CD4-positive, alpha-beta T cell treated with Interleukin-17A for 4 hours (primary cell): ENCODE measurements at regions not wholly inside any gene's neighbourhood (a gene's known extent, or its start where the extent isn't known, plus 50 kb on each side); places are given as distances from the start of the nearest gene placed in this dataset.

ENCODE experiments used
- DNase-seq: peaks from one replicate; pipeline ENCODE4 v3.0.0-alpha.2; 2020; ENCODE audit warnings: mixed read lengths

DNA sequence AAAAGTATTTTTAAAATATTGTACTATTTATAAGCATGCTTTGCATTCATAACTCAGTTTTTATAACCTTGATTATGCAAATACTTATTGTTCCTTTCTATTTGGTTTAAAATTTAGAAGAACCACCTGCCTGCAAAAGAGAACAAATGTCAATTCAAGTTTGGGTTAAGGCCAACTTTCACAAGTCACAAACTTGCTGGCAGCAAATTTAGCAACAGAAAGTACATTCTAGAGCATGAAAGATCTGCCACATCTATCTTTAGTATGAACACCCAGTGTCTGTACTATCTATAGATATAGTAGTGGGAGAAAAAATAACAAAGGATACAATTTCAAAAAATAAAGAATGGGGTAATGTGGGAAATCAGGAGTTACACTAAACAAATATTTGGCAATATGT lies 1014.2 kb downstream of the C4orf33 start:
- DNase-seq = no peak

DNA sequence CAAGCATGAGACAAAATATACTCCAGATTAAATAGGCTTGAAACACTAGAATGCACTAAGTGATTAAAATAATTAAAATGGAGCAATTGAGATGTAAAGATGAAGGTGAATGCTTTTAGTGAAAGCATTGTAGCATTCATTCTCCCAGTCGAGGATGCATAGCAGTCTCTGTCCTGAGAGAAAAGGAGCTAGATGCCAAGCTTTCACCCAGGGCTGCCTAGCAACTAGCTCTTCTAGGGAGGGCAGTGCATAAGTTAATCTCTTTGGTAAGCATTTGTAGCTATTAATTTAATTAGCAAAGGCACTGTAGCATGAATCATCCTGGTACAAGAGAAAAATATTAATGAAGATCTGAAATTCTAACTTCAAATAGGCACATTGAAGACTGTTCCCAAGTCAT lies 1014.8 kb downstream of the C4orf33 start:
- DNase-seq = no peak

DNA sequence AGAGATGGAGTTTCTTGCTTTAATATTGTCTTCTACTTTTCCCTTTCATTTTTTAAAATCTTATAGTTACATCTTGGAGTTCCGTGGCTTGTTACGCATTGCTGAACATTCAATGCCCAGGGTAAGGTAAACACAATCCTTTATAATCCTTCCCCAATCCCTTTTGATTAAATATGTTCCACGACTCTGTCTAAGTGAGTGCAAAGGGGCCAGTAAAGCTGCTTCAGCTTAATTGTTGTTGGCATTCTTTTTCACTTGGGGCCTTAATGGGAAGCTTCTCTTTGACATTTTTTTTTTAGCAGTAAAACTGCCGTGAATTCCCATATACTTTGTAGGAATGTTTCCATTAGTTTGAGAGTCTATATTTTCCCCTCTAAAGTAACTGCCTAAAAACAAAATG lies 1028.1 kb downstream of the C4orf33 start:
- DNase-seq = no peak

DNA sequence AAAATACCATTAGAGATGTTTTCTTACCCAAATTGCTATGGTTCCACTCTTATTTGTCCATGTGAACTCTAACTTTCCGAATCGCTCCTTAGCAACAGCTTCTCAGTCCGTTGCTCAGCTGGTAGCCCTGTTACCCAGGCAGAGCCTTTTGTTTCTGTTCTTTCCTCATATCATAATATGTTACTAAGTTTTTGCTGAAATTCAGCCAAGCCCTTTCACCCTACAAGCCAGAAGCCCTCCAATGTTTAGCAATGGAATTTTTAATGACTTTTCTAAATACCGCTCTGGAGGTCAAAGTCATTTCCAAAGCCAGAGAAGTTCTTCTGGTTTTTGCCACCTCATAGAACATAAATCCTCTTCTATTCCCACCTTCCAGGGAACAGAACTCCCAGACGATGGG lies 1029.5 kb downstream of the C4orf33 start:
- no peak for DNase-seq

DNA sequence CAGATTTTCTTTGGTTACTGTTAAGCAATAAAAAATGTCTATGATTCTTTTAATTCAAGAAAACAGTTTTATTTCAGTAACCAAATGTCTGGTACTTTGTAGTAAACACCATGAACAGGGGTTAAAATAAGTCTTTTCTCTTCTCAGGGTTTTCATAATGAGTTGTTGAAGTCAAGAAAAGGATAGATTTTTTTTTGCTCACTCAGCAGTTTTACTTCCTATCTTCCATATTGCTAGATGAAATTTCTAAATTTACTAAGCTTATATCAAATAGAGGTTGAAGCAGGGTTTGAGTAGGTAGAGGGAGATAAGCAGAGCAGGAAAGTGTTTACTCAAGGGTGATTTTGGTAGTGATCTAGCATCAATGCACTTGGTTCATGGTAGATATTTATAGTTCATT lies 1031.3 kb downstream of the C4orf33 start:
- no peak for DNase-seq

DNA sequence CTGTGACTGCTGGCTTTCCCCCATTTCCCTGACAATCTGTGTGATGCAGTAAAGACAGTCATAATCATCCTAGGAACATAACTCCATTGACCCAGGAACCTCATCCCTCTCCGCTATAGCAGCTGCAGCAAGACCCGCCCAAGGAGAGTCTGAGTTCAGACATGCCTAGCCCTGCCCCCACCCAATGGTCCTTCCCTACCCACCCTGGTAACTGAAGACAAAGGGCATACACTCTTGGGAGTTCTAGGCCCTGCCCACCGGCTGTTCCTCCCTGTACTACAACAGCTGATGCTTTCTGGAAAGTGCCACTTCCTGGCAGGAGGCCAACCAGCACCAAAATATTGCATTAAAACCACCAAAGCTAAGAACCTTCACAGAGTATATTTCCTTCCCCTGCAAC lies 1035.6 kb downstream of the C4orf33 start:
- DNase-seq = no peak

DNA sequence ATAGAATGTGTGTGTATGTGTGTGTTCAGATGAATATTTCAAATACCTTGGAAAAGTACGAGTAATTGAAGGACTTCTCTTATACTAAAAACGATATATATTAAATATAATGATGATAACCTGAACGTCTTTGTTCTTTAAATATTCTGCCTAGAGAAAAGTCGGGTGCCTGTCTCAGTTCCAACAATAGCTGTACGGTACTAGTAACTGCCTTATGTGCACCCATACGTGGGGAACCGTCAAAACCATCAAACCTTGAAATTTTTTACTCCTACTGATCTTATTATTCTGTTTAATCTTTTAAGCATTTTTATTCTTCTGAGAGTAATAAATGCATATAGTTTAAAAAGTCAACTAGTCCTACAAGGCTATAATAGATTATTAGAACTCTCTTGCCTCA lies 1045.7 kb downstream of the C4orf33 start:
- DNase-seq = no peak

DNA sequence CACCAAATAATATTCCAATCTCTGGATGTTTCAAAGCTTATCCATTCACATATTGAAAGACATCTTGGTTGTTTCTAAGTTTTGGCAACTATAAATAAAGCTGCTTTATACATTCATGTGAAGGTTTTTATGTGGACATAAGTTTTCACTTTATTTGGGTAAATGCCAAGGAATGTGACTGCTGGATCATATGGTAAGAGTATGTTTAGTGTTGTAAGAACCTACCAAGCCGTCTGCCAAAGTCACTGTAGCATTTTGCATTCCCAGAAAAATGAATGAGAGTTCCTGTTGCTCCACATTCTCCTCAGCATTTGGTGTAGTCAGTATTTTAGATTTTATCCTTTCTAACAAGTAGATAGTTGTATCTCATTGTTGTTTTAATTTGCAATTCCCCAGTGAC lies 1047.7 kb downstream of the C4orf33 start:
- DNase-seq = no peak

DNA sequence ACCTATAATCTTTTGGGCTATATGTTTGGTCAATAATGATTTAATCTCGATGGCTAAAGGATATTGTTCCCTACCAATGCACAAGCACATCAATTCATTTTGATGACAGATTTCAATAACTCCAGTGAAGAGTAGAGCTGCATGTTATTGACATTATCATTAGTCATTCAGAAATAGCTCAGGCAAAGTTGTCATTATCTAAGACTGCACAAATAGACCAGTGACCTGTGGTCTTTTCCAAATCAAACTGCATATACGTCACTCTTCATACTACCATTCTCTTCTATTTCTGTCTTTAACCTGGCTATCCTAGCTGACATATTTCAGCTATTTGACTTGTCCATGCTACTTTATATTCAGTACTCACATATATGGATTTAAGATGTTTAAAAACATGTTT lies 1050.8 kb downstream of the C4orf33 start:
- no peak for DNase-seq

DNA sequence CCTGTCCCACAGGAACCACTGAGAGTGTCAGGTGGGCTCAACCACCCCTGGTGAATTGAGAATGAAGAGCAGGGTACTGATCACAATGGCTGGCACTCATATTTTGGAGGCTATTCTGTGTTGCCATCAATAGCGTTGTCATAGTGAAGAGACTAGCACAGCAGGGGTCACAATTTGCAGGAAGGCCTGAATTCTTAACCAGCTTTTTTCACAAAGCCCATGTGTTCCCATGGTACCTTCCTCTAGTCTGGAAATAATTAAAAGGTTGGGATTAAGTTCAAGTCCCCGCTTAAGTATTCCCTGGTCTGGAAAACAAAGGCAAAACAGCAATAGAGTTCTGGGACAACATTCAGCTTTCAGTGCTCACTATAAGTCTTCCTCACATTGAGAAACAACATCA lies 1051.7 kb downstream of the C4orf33 start:
- no peak for DNase-seq

DNA sequence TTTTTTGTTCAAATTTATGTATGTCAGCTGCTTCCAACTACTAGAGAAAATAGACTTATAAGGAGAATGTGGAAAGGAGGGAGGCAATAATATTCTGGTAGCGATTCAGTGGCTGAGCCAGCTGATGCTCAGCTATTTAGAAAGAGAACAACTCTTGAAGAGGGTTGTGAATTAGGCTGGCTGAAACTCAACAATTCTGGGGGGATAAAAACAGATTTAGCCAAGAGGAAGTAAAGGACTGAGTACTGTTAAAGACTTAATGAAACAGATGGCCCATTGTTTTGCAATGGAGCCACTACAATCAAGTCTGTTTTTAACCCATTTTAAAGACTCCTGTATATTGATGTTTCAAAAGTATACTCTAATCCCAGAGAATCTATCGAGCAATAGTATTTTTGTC lies 1058.9 kb downstream of the C4orf33 start:
- no peak for DNase-seq

DNA sequence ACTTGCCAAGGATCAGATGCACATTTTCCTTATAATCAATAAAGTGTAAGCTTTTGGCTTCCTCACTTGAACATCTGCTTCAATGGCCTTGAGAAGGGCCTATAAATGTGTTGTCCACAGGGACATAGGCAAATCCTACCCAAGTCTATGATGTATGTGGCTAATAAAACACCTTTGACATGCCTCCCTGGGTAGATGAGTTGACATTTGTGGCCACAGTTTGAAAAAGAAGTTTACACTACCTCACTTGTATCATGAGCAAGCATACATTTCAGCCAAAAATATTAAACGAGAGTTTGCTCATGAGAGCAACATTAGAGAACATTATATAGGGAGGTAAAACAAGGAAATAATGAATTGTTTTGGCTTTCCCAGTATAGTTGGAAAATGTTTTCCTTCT lies 1067.7 kb downstream of the C4orf33 start:
- no peak for DNase-seq

DNA sequence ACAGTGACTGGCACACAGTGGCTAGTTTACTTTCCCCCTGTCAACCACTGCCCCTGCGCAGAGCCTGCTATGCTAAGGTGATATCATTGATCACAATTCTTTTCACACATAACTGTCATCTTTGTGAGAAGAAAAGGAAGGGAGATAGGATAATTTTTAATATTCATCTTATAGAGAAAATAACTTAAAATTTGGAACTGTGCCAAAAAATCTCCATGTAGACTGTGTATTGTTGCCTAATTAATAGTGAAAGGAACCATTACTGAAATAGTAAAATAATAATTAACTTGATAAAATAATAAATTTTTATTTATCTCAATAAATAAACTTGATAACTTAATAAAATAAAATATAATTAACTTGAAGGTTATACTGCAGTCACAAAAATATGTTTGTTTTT lies 1069.4 kb downstream of the C4orf33 start:
- DNase-seq = no peak

DNA sequence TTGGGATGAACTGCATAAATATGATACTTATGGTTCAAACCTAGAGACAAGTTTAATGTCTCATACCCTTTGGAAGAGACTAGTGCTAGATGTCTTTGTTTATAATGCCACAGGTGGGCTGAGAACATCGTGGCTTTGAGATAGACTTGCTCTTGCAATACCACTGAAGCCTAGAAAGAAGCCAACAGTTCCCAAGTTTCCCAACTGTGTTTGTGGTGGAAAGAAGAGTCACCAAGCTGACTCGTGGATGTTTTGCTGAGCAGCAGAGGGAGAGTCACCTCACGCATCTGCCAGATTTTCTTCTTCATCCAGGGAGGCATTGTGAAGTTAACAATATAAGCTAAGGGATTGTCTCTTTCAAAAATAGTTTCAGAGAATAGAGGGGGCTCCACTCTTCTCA lies 1076.2 kb downstream of the C4orf33 start:
- no peak for DNase-seq

DNA sequence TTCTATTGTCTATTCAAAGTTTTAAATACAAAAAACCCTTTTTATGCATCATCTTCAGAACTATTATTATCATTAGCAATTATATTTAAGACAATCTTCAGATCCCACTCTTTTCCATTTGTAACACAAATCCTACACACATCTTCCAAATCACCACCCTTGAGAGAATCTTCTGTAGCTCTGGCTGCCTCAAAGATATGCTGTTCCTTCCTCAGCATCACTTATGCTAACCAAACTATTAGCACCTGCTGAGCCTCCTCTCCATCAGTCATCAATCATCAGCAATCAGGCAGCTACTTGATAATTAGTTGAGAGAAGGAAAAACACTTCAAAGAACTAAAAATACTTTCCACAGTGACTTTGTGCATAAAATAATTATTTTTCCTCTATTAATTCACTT lies 1082.2 kb downstream of the C4orf33 start:
- no peak for DNase-seq

DNA sequence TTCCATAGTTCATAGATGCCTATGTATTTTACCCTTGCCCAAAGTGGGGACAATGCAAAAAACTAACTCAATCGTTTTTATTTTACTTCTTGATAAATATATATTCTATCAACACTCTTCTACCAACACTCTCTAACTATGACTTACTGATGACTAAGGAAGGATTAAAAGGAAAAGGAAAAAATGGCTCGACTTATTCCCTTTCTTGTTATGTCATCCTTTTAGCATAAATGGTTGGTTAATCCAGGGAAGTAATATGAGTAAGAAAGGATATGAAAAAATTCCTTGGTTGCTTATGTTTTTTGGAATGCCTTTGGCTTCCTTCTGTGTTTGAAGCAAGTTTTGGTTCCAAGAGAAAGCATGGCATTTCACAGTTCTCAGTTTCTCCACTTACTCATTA lies 1087.1 kb downstream of the C4orf33 start:
- DNase-seq = no peak

DNA sequence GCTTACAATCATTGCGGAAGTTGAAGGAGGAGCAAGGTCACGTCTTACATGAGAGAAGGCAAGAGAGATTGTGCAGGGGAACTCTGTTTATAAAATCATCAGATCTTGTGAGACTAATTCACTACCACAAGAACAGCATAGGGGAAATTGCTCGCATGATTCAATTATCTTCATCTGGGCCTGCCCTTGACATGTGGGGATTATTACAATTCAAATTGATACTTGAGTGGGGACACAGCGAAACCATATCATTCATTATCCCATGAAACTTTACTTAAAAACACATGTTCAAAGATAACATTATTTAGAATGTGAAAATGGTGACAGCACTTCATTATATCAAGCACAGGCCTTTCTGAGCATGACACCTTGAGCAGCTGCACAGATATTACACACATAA lies 1087.8 kb downstream of the C4orf33 start:
- no peak for DNase-seq

DNA sequence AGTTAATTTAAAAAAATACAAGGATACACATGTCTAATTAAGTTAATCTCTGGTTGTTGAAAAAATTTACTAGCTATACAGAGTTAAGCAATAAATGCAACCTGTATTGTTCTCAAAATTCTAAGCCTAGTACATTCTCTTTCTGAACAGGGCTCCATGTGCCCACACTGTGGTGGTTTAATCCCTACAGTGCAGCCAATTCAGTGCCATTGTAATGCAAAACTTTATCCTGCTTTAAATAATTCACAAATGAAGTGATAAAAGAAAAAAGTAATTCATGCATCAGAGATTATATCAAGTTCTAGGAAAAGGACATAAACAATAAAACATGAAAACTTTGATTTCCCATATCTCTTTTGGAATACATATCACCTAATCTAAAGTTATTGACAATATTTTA lies 1089.2 kb downstream of the C4orf33 start:
- DNase-seq = no peak

DNA sequence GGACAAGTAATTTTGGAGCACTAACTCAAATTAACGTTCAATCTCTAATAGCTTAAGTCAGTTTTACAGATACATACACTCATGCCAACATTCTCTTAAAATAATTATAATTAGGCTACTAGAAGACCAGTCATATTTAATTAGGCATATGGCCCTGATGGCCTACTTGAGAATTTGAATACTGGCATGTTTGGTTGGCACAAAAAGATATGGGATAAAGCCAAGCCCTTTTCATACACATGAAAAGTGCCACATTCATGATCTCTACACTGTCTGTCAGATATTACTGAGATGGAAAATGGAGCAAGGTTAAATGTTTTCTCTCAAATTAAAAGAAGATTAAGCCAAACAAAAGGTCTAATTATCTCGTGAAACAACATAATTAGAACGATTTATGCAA lies 1091.0 kb downstream of the C4orf33 start:
- DNase-seq = no peak

DNA sequence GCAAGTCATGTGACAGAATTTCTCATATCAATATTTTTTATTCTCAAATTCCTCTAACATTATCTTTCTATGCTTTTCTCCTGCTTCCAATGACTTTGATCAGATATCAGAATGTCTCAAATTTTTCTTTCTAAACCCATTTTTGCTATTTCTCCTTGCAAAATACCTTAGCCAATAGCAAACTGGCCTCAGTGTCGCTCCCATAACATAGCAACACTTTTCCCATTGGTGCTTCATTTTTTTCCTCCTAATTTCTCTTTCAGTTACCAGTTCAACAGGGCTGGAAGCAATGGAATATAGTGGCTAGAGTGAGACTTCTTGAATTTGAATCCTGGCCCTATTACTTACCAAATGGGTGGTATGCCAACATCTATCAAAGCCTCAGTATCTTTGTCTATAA lies 1091.6 kb downstream of the C4orf33 start:
- no peak for DNase-seq

DNA sequence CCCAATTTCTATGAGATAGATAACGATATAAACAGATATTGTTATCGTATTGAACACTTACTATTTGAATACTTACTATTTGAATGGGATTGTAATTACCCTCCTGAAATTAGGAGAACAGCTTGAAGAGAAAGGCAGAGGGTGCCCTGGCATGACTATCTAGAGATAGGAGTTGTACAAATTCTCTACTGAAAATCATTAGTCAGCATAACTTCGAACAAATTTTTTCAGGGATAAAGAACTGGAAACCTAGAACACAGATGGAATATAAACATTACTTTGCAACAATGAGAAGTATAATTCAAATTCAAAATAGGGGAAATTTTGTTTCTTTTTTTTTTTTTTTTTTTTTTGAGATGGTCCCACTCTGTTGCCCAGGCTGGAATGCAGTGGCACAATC lies 1096.8 kb downstream of the C4orf33 start:
- DNase-seq = no peak

DNA sequence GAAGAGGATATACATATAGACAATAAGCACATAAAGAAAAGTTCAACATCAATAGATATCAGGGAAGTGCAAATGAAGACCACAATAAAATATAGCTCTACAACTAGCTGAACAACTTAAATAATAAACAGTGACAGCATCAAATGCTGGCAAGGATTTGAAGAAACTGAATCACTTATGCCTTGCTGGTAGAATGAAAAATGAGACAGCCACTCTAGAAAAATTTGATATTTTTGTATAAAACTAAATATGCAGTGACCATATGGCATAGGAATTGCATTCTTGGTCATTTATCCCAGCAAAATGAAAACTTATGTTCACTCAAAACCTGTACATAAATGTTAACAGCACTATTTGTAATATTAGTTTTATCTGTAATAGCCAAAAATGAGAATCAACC lies 1102.0 kb downstream of the C4orf33 start:
- no peak for DNase-seq

DNA sequence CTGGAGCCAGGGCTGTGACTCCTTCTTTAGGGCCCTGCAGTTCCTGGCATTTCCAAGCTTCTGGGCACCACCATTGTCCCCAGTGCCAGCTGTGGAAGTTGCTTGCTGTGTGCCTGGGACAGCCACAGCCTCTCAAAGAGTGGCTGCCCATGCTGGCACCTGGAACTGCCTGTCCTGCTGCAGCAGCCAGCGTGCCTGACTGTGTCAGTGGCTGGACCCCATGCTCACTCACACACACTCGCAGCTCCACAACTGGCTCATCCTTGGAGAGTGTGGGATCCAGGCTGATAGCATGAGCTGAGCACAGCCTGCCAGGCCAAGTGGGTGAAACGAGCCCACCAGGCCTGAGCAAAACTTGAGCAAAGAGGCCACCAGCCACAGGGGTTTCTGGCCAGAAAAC lies 1107.6 kb downstream of the C4orf33 start:
- no peak for DNase-seq

DNA sequence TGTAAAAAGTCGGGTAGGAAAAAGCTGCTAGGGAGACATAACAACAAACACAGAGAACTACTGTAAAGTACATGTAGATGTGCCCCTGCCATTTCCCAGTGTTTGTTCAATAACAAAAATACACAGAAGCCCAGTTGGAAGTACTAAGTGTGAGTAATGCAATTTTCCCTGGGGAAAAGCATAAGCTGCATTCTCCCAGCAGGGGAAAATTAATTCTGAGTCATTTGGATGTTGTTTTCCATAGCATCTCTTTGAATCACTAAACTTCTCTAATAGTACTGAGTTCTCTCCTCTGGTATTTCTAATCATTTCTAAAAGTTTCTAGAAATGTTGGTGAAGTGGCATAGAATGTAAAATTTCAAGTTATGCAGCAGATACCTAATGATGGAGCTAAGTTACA lies 1114.9 kb downstream of the C4orf33 start:
- no peak for DNase-seq

DNA sequence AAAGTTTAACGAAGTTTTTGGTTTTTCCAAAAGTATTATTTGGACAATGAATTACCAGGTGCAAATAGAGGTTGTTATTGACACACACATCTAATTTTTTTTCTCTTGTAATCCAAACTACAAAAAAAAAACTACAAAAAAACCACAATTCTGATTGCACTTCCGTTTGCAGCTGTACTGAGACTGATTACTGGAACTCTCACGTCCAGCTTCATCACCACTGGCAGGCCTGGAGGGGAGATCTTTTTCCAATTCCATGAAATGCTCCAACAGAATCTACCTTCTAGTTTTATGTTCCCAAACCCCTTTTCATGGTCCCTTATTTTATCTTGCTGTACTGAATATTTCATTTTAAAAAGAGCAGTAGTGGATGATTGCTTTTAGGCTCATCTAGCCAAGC lies 1118.3 kb downstream of the C4orf33 start:
- no peak for DNase-seq

DNA sequence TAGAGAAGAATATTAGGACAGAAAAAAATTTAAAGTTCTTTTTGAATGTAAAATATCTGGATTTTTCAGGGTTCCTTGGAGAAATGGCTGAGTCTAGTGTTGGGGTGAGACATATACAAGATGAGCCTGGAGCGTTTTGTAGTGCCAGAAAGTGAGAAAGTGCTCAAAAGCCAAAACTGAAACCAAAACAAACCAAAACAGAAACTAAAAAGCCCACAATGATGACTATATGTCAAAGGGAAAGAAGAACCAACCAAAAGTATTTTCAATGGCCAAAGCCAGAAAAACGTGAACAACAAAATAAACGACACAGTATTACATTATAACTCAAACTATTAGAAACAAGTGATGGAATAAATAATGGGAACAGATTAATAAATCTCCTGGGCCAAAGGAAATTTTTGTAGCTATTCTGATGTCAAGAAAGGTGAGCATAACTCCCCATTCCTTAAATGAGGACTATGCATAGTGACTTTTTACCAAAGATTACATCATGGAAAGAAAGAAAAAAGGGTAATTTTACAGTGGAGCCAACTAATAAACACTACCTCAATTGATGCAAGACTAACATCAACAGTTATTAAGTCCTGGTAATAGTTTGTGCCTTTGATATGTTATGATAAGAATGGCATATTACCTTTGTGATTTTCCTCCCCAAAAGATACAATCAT lies 1137.6 kb downstream of the C4orf33 start:
- no peak for DNase-seq
